ENCODE measurements at regions not wholly inside any gene's neighbourhood (a gene's known extent, or its start where the extent isn't known, plus 50 kb on each side); places are given as distances from the start of the nearest gene placed in this dataset.

DNA sequence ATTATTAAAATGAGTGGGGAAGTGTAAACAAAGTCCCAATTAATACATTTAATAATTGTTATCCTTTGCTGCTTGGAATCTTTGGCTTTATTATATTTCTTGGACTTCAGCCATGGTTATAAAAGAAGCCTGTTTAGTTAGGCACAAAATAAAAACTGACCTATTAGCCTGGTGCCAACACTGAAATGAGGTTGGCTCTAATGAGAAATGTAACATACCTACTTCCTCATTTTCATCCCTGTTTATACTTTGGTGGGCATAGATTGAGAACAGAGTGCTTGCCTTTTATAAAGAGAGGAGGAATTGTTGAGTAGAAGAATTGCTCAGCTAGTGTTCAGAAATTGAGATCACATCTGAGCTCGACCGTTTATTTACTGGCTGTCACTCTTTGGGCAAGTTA lies 471.3 kb downstream of the UTRN start:
- no peak for TF ChIP-seq EP300 (IDR thresholded peaks at IDR 0.05)
- TF ChIP-seq, protein P1, sequence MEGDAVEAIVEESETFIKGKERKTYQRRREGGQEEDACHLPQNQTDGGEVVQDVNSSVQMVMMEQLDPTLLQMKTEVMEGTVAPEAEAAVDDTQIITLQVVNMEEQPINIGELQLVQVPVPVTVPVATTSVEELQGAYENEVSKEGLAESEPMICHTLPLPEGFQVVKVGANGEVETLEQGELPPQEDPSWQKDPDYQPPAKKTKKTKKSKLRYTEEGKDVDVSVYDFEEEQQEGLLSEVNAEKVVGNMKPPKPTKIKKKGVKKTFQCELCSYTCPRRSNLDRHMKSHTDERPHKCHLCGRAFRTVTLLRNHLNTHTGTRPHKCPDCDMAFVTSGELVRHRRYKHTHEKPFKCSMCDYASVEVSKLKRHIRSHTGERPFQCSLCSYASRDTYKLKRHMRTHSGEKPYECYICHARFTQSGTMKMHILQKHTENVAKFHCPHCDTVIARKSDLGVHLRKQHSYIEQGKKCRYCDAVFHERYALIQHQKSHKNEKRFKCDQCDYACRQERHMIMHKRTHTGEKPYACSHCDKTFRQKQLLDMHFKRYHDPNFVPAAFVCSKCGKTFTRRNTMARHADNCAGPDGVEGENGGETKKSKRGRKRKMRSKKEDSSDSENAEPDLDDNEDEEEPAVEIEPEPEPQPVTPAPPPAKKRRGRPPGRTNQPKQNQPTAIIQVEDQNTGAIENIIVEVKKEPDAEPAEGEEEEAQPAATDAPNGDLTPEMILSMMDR (IDR thresholded peaks at IDR 0.05), result no peak
- TF ChIP-seq POLR2AphosphoS5 (IDR thresholded peaks at IDR 0.05), result no peak
- no peak for TF ChIP-seq POLR2A (IDR thresholded peaks at IDR 0.05)
- Histone ChIP-seq H3K27ac (no peak overlapping the region), H3K27me3 (no peaks in the 10 kb centered on the region), H3K36me3 (peaks cover 6 to 41% (median 27%) of the 10 kb centered on the region in 4 donors), H3K9me3 (no peaks in the 10 kb centered on the region), H3K4me1 (peaks cover 0 to 12% (median 5%) of the 10 kb centered on the region in 4 donors), H3K4me3 (no peak overlapping the region)
- DNase-seq, result no peak
- WGBS, 5 donors, result 16 to 51% (median 37%) methylated on average over 2 of the region's 2 CpGs
- intact Hi-C loops (cut with DNase I; ENCODE audit: low total_unique reads), result no loop called here

DNA sequence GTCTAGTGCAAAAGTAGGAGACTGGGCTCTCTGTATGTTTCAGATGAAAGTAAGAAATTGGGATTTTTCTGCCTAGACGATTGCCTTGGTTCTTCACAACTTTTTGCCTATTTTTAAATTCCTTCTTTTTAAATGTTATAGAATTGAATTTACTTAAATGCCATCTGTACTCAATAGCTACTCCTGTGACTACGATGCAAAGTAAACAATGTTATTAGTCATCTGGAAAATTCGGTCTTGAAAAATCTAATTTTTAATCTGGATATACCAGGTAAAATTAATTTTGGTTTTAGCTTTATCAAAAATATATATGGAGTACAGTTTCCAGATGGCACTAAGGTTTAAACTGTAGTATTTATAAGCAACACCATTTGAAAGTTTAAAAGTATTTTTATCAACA lies 472.2 kb downstream of the UTRN start:
- H3K4me1 ChIP-seq, result peaks cover 0 to 12% (median 5%) of the 10 kb centered on the region in 4 donors
- peaks cover 2 to 35% (median 21%) of the 10 kb centered on the region in 4 donors for H3K36me3 ChIP-seq
- no peak overlapping the region for H3K4me3 ChIP-seq
- no peak for DNase-seq
- H3K9me3 ChIP-seq, result no peaks in the 10 kb centered on the region
- intact Hi-C loops (cut with DNase I; ENCODE audit: low total_unique reads), result no loop called here
- H3K27me3 ChIP-seq, result no peaks in the 10 kb centered on the region
- H3K27ac ChIP-seq, result no peak overlapping the region
- 56 to 64% (median 61%) methylated on average over 3 of the region's 3 CpGs for whole genome bisulfite sequencing, 5 donors
- TF ChIP-seq EP300 (IDR thresholded peaks at IDR 0.05) (no peak), POLR2A (IDR thresholded peaks at IDR 0.05) (no peak), POLR2AphosphoS5 (IDR thresholded peaks at IDR 0.05) (no peak)
- TF ChIP-seq, protein P1 (IDR thresholded peaks at IDR 0.05), result no peak

DNA sequence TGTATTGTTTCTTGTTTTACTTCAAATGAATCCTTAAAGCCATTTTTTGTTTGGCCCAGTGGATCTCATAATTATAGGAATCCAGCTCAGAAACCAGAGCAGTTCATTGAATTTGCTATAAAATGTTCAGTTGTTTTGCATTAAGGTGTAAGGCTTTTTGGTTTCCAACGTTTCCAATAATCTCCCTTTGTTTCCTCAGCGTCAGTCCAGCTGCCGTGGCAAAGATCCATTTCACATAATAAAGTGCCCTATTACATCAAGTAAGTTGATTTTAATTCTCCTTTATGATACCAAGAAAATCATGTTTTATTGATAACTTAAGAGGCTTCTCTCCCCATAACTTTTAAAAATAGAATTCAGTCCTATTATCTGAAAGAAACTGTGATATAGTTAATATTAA lies 472.6 kb downstream of the UTRN start:
- no peak for DNase-seq
- Histone ChIP-seq H3K4me1 (peaks cover 0 to 12% (median 5%) of the 10 kb centered on the region in 4 donors), H3K4me3 (no peak overlapping the region), H3K27ac (no peak overlapping the region), H3K36me3 (peaks cover 0 to 34% (median 20%) of the 10 kb centered on the region in 4 donors), H3K9me3 (no peaks in the 10 kb centered on the region), H3K27me3 (no peaks in the 10 kb centered on the region)
- WGBS, 5 donors, result 54 to 73% (median 65%) methylated on average over 3 of the region's 3 CpGs
- intact Hi-C loops (cut with DNase I; ENCODE audit: low total_unique reads), result no loop called here
- TF ChIP-seq EP300 (IDR thresholded peaks at IDR 0.05) (no peak), POLR2AphosphoS5 (IDR thresholded peaks at IDR 0.05) (no peak), POLR2A (IDR thresholded peaks at IDR 0.05) (no peak)
- TF ChIP-seq, protein P1 (IDR thresholded peaks at IDR 0.05), result no peak

DNA sequence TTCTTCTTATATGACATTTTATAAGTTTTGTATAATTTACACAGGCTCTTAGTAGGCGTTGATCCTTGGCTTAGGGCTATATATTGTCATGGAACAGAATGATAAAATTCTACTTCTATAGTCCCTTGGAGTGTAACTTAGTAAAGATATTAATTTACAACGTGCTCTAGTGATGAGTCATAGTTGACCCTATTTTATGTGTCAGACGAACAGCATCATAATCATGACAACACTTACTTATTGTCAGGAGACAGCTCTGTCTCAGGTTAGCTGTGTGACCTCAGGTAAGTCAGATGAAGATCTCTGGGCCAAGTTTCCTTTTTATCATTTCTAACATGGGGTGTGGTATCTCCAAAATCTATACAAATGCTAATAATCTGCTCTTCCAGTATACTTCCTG lies 473.5 kb downstream of the UTRN start:
- intact Hi-C loops (cut with DNase I; ENCODE audit: low total_unique reads), result no loop called here
- Histone ChIP-seq H3K9me3 (no peaks in the 10 kb centered on the region), H3K27ac (no peak overlapping the region), H3K4me3 (no peak overlapping the region), H3K4me1 (peaks cover 0 to 12% (median 5%) of the 10 kb centered on the region in 4 donors), H3K27me3 (no peaks in the 10 kb centered on the region), H3K36me3 (peaks cover 0 to 26% (median 18%) of the 10 kb centered on the region in 4 donors)
- no peak for TF ChIP-seq EP300 (IDR thresholded peaks at IDR 0.05)
- TF ChIP-seq, protein P1 (IDR thresholded peaks at IDR 0.05), result no peak
- no peak for TF ChIP-seq POLR2AphosphoS5 (IDR thresholded peaks at IDR 0.05)
- TF ChIP-seq POLR2A (IDR thresholded peaks at IDR 0.05), result no peak
- DNase-seq, result no peak
- 68 to 81% (median 78%) methylated on average over 3 of the region's 3 CpGs for WGBS, 5 donors
